Adrenal gland (tissue), 9 donors: ENCODE measurements at regions not wholly inside any gene's neighbourhood (a gene's known extent, or its start where the extent isn't known, plus 50 kb on each side); places are given as distances from the start of the nearest gene placed in this dataset.

ENCODE experiments used
- DNase-seq, 7 donors: peaks; one replicate each; pipeline ENCODE4 v3.0.0-alpha.2; 2019 to 2020
- H3K27ac ChIP-seq, 5 donors: fragments of 200-600 bp; sonication (generic) in 4 of 5; 1 replicate in 3 of 5; 2 replicates in 2 of 5; pipeline versions ENCODE4 v1.5.1 to v1.8.0; 2016 to 2020; ENCODE audit warnings: mild to moderate bottlenecking in 1 of 5
- H3K27me3 ChIP-seq: fragments of 200-600 bp; 2 replicates; pipeline ENCODE4 v1.8.0; 2021
- H3K36me3 ChIP-seq, 2 donors: fragments of 200-600 bp; replicated peaks in 1 of 2; 1 replicate in 1 of 2; 2 replicates in 1 of 2; pipeline versions ENCODE4 v1.5.1 to v1.8.0; 2018 to 2022
- H3K4me1 ChIP-seq, 2 donors: fragments of 200-600 bp; replicated peaks in 1 of 2; 1 replicate in 1 of 2; 2 replicates in 1 of 2; pipeline versions ENCODE4 v1.5.1 to v1.8.0; 2018 to 2021
- H3K4me3 ChIP-seq, 4 donors: fragments of 200-600 bp; sonication (generic) in 3 of 4; one replicate each; pipeline ENCODE4 v1.5.1; 2016 to 2018
- H3K9me3 ChIP-seq, 3 donors: fragments of 200-600 bp; sonication (generic) in 1 of 3; replicated peaks in 1 of 3; 1 replicate in 2 of 3; 2 replicates in 1 of 3; pipeline versions ENCODE4 v1.5.1 to v1.8.0; 2016 to 2021
- POLR2A ChIP-seq, 2 donors: fragments of 450-650 bp; IDR thresholded peaks; one replicate each; pipeline ENCODE4 v1.6.1; 2017; ENCODE audit warnings: antibody characterized with exemption in 2 of 2, mild to moderate bottlenecking in 2 of 2, moderate library complexity in 1 of 2
- WGBS, 4 donors: extraction: QIAGEN DNeasy Blood & Tissue Kit in 2 of 4; methylation state at CpG; one replicate each; pipeline versions ENCODE4 v1.1.5 to v1.1.7; 2013 to 2017; 5-methylcytosine and 5-hydroxymethylcytosine counted together
- intact Hi-C, 2 donors: fragments of 100-400 bp; cut with DNase I; formaldehyde crosslinking; loops; one replicate each; pipeline versions ENCODE4 v1.14.1 to v1.15.0; 2022 to 2023
- TF ChIP-seq, protein P1 (sequence below), 6 experiments: fragments of 450-650 bp in 4 of 6; fragments of 200-600 bp in 2 of 6; sonication (generic) in 1 of 6; IDR thresholded peaks; 1 replicate in 5 of 6; 2 replicates in 1 of 6; pipeline versions ENCODE4 v1.5.1 to v1.8.0; 2016 to 2021; ENCODE audit warnings: antibody characterized with exemption in 6 of 6, mild to moderate bottlenecking in 2 of 6, moderate library complexity in 1 of 6
- donor health status: healthy with polysubstance abuse.
- donor health status: Bipolar disorder and iron deficiency.
- donor health status: DM: yes; HTN: yes; CAD: no.
- donor health status: DM: no; HTN: no; CAD: no.
- donor health status: DM: no; HTN: no; CAD: no.

GRCh38 chr12:115230606-115231005, 546.6 kb upstream of the TBX3 start:
- peaks cover 0 to 7% of the 10 kb centered on the region in 2 donors for H3K4me1 ChIP-seq
- no peak for TF ChIP-seq POLR2A (IDR thresholded peaks at IDR 0.05)
- TF ChIP-seq, protein P1, sequence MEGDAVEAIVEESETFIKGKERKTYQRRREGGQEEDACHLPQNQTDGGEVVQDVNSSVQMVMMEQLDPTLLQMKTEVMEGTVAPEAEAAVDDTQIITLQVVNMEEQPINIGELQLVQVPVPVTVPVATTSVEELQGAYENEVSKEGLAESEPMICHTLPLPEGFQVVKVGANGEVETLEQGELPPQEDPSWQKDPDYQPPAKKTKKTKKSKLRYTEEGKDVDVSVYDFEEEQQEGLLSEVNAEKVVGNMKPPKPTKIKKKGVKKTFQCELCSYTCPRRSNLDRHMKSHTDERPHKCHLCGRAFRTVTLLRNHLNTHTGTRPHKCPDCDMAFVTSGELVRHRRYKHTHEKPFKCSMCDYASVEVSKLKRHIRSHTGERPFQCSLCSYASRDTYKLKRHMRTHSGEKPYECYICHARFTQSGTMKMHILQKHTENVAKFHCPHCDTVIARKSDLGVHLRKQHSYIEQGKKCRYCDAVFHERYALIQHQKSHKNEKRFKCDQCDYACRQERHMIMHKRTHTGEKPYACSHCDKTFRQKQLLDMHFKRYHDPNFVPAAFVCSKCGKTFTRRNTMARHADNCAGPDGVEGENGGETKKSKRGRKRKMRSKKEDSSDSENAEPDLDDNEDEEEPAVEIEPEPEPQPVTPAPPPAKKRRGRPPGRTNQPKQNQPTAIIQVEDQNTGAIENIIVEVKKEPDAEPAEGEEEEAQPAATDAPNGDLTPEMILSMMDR (IDR thresholded peaks at IDR 0.05) = no peak
- H3K4me3 ChIP-seq = no peak overlapping the region
- WGBS, 4 donors = 35 to 55% (median 46%) methylated on average over 6 of the region's 6 CpGs
- no peak overlapping the region for H3K27ac ChIP-seq
- H3K36me3 ChIP-seq = no peaks in the 10 kb centered on the region
- no peak for DNase-seq
- intact Hi-C loops = no loop called here
- no peaks in the 10 kb centered on the region for H3K9me3 ChIP-seq
- no peaks in the 10 kb centered on the region for H3K27me3 ChIP-seq

DNA sequence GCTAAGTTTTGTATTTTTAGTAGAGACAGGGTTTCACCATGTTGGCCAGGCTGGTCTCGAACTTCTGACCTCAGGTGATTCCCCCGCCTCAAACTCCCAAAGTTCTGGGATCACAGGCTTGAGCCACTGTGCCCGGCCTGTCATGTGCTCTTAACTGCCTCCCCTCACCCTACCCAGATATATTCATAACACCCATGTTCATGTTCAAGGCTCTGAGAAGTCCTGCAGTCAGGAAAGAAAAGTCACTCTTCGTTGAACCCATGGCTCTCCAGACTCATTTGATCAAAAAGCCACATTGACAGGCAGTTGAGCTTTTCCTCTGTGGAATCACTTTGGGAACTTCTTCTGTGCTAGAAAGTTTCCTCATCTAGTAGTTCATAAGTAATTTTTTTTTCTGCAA, 545.5 kb upstream of the TBX3 start:
- no peak for DNase-seq
- H3K9me3 ChIP-seq = no peaks in the 10 kb centered on the region
- no peaks in the 10 kb centered on the region for H3K36me3 ChIP-seq
- H3K4me1 ChIP-seq = peaks cover 0 to 7% of the 10 kb centered on the region in 2 donors
- H3K4me3 ChIP-seq = no peak overlapping the region
- intact Hi-C loops = no loop called here
- no peak overlapping the region for H3K27ac ChIP-seq
- no peaks in the 10 kb centered on the region for H3K27me3 ChIP-seq
- 93 to 98% (median 94%) methylated on average over 3 to 4 of the region's 4 CpGs for WGBS, 4 donors
- TF ChIP-seq, protein P1 (IDR thresholded peaks at IDR 0.05) = no peak
- TF ChIP-seq POLR2A (IDR thresholded peaks at IDR 0.05) = no peak

DNA sequence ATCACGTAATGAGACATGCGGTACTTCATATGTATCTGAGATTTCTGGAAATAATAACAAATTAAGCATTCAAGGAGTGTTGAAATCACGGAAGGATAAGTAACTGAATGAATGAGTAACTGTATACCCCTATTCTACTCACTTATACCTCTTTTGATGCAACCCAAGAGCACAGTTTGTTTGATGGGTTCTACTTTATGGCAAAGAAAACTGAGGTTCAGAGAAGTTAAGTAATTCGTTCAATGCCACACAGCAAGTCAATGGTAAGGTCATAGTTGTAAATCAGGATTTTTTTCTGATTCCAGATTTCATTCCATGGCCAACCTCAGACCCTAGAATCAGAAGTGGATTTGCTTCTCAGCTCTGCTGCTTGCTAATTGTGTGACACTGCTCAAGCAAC, 544.5 kb upstream of the TBX3 start:
- no peak overlapping the region for H3K4me3 ChIP-seq
- no peak for TF ChIP-seq POLR2A (IDR thresholded peaks at IDR 0.05)
- TF ChIP-seq, protein P1 (IDR thresholded peaks at IDR 0.05) = no peak
- no peaks in the 10 kb centered on the region for H3K27me3 ChIP-seq
- peaks cover 0 to 7% of the 10 kb centered on the region in 2 donors for H3K4me1 ChIP-seq
- no peaks in the 10 kb centered on the region for H3K9me3 ChIP-seq
- WGBS, 4 donors = 85 to 96% (median 90%) methylated on average over 4 of the region's 4 CpGs
- intact Hi-C loops = no loop called here
- DNase-seq = no peak
- H3K36me3 ChIP-seq = no peaks in the 10 kb centered on the region
- H3K27ac ChIP-seq = no peak overlapping the region

DNA sequence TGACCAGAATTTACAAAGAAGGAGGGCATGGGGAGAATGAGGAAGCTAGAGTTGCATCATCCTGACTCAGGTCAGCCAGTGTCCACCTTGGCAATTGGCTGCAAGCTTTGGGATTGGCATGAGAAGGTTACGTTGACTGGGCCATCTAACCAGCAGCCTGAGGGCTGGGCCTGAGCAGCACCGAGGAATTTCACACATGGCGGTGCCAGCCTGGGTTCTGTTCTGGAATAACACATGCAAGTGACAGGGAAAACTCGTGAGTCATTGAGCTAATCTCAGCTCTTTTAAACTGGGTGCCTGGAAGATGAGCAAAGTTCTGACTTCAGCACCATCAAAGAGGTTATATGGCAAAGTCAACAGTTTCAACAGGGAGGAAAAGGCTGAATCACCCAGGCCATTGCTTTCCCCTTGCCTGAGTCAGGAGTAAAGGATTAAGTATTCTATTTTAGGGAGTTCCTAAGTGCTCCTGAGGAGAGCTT, 543.2 kb upstream of the TBX3 start:
- H3K27ac ChIP-seq = peak overlapping the region in 1 of 5 donors; percentile 2
- DNase-seq = peak in 4 of 7 donors; percentile 18 to 47 (median 32)

More for the DNA sequence above, 543.2 kb upstream of the TBX3 start:
- intact Hi-C loops = no loop called here
- no peaks in the 10 kb centered on the region for H3K27me3 ChIP-seq
- H3K36me3 ChIP-seq = no peaks in the 10 kb centered on the region
- TF ChIP-seq, protein P1 (IDR thresholded peaks at IDR 0.05) = no peak
- no peak for TF ChIP-seq POLR2A (IDR thresholded peaks at IDR 0.05)
- H3K4me3 ChIP-seq = no peak overlapping the region
- 77 to 89% (median 85%) methylated on average over 2 to 4 of the region's 4 CpGs for WGBS, 4 donors
- H3K4me1 ChIP-seq = peaks cover 0 to 7% of the 10 kb centered on the region in 2 donors
- H3K9me3 ChIP-seq = no peaks in the 10 kb centered on the region
